Activated CD4-positive, alpha-beta T cell treated with anti-CD3 and anti-CD28 coated beads, Interleukin-2, amount 10 ng/mL, durations not matched to agents 7 days and 5 days (primary cell): ENCODE measurements at regions not wholly inside any gene's neighbourhood (a gene's known extent, or its start where the extent isn't known, plus 50 kb on each side); places are given as distances from the start of the nearest gene placed in this dataset.

Experiments used
- CTCF ChIA-PET: fragments of 350-600 bp; sonication (Branson Sonifier 250); formaldehyde crosslinking; loops from one replicate; lab custom pipeline; 2021; ENCODE audit warnings: antibody characterized with exemption; lab: Charles Lee
- POLR2A ChIA-PET: fragments of 350-600 bp; sonication (Branson Sonifier 250); formaldehyde crosslinking; loops from one replicate; lab custom pipeline; 2021; ENCODE audit warnings: antibody characterized with exemption; lab: Charles Lee
- DNase-seq: peaks from one replicate; pipeline ENCODE4 v3.0.0-alpha.2; 2020
- H3K27ac Mint-ChIP-seq: one replicate; pipeline ENCODE4 v1.8.0; 2021; ENCODE audit warnings: mild to moderate bottlenecking, moderate library complexity, mixed read lengths
- H3K27me3 Mint-ChIP-seq: one replicate; pipeline ENCODE4 v1.8.0; 2021; ENCODE audit warnings: mixed read lengths
- H3K36me3 Mint-ChIP-seq: one replicate; pipeline ENCODE4 v1.8.0; 2021; ENCODE audit warnings: low read depth, mixed read lengths
- H3K4me1 Mint-ChIP-seq: one replicate; pipeline ENCODE4 v1.8.0; 2021; ENCODE audit warnings: mixed read lengths
- H3K4me3 Mint-ChIP-seq: one replicate; pipeline ENCODE4 v1.8.0; 2021; ENCODE audit warnings: mild to moderate bottlenecking, moderate library complexity, mixed read lengths
- H3K9me3 Mint-ChIP-seq: one replicate; pipeline ENCODE4 v1.8.0; 2021; ENCODE audit warnings: mixed read lengths

- H3K4me3 Mint-ChIP-seq: no peak overlapping the region
- H3K36me3 Mint-ChIP-seq: no peaks in the 10 kb centered on the region
- no peaks in the 10 kb centered on the region for H3K9me3 Mint-ChIP-seq
- H3K27ac Mint-ChIP-seq: no peak overlapping the region
- ChIA-PET POLR2A (no interaction called here), CTCF (no interaction called here)
- DNase-seq: no peak
- H3K27me3 Mint-ChIP-seq: peaks cover 39% of the 10 kb centered on the region
- H3K4me1 Mint-ChIP-seq: no peaks in the 10 kb centered on the region
These were observed 165.4 kb upstream of the DPT start for GRCh38 chr1:168894397-168894903.

DNA sequence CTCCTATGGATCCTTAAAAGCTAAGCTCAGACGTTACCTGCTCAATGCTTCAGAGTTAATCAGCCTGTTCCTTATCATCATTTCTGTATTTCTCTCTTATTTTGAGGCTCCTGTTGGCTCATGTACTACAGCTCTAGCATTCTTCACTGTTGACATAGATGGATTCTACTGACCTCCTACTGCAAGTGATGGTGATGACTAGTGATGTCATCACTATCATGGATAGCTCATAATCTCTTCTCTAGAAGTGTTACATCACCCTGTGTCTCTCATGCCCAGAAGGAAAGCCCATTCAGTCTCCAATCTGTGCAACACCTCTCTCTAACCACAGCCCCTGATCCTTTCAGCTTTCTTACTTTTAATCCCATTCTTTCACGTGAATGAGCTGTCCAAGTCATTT lies 168.2 kb upstream of the DPT start:
- Mint-ChIP-seq H3K4me3 (no peak overlapping the region), H3K4me1 (no peaks in the 10 kb centered on the region), H3K36me3 (no peaks in the 10 kb centered on the region), H3K9me3 (no peaks in the 10 kb centered on the region), H3K27me3 (peaks cover 45% of the 10 kb centered on the region), H3K27ac (no peak overlapping the region)
- ChIA-PET POLR2A (no interaction called here), CTCF (no interaction called here)
- no peak for DNase-seq

DNA sequence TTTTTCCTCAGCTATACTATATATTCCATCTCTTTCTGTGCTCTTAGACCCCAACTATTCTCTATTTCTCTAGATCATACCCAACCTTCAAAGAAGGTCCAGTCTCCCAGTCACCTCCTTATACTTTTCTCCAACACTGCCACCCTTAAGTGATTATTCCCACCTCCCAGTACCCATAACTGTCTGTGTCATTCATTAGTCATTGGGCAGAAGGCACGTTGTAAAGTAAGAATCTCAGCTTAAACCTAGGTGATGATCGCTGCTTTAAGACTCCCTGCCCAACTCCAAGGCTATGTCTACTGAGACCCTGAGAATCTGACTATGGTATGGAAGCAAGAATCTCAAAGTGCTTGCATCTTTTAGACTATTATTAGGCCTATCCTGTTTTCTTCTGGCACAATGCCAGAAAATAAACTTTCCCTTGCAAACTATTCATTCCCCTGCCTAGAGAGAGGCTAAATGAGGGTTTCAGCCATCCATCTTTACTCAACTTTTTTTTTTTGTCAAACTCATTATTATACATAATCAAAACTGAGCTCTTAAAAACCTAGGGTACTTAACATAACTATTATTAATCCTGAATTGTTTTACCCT lies 174.3 kb upstream of the DPT start:
- no peaks in the 10 kb centered on the region for H3K36me3 Mint-ChIP-seq
- H3K9me3 Mint-ChIP-seq: no peaks in the 10 kb centered on the region
- no peak for DNase-seq
- H3K27me3 Mint-ChIP-seq: peaks cover 28% of the 10 kb centered on the region
- ChIA-PET POLR2A (no interaction called here), CTCF (no interaction called here)
- no peaks in the 10 kb centered on the region for H3K4me1 Mint-ChIP-seq
- no peak overlapping the region for H3K4me3 Mint-ChIP-seq
- no peak overlapping the region for H3K27ac Mint-ChIP-seq

DNA sequence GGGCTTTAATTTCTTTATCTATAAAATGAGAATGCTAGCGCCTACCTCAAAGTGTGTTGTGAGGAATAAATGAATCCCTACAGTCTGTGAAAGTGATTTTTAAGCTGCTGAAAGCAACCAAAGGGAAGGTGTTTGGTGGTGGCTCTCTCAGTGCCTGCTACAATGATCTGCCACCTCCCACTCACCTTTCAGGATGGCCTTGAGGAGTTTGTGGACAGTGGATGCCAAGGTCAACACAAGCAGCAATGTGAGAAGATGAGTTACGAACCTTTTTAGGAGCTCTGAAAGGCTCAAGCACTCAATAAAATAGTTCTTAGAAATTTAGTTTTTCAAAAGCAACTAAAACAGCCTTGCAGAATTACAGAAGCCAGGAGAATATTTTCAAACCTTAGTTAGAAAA lies 176.6 kb upstream of the DPT start:
- H3K4me3 Mint-ChIP-seq: no peak overlapping the region
- peaks cover 23% of the 10 kb centered on the region for H3K27me3 Mint-ChIP-seq
- H3K36me3 Mint-ChIP-seq: no peaks in the 10 kb centered on the region
- no peaks in the 10 kb centered on the region for H3K4me1 Mint-ChIP-seq
- DNase-seq: no peak
- H3K27ac Mint-ChIP-seq: no peak overlapping the region
- no peaks in the 10 kb centered on the region for H3K9me3 Mint-ChIP-seq
- ChIA-PET POLR2A (no interaction called here), CTCF (no interaction called here)

DNA sequence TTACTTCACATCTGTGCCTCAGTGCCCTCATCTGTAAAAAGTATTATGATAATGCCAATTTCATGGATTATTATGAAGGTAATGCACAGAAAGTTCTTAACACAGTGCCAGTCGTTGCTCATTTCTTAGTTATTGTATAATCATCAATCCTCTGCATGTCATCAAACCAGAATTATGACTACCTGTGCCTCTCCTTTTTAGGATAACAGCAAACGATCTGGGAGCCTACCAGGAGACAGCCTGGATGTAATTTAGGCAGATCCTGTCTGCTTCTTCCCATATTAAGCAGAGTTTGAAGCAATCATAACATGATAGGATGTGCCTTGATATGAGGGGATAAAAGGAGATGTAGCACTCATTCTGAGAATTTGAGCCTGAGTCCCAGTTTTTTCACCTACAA lies 177.4 kb upstream of the DPT start:
- H3K4me1 Mint-ChIP-seq: no peaks in the 10 kb centered on the region
- DNase-seq: no peak
- H3K27me3 Mint-ChIP-seq: peaks cover 16% of the 10 kb centered on the region
- ChIA-PET POLR2A (no interaction called here), CTCF (no interaction called here)
- no peak overlapping the region for H3K27ac Mint-ChIP-seq
- no peaks in the 10 kb centered on the region for H3K36me3 Mint-ChIP-seq
- H3K9me3 Mint-ChIP-seq: no peaks in the 10 kb centered on the region
- no peak overlapping the region for H3K4me3 Mint-ChIP-seq

- Mint-ChIP-seq H3K27ac (no peak overlapping the region), H3K4me3 (no peak overlapping the region), H3K9me3 (no peaks in the 10 kb centered on the region), H3K4me1 (no peaks in the 10 kb centered on the region), H3K27me3 (peaks cover 17% of the 10 kb centered on the region), H3K36me3 (no peaks in the 10 kb centered on the region)
- CTCF ChIA-PET: interaction anchor here (0.6 to 0.7 kb wide), 2 partner anchors 11 to 174 kb away, joined by 4 read pairs; no protein-coding TSS in a partner anchor
- DNase-seq: no peak
- POLR2A ChIA-PET: no interaction called here
These were observed 178.0 kb upstream of the DPT start for GRCh38 chr1:168907053-168907452.

DNA sequence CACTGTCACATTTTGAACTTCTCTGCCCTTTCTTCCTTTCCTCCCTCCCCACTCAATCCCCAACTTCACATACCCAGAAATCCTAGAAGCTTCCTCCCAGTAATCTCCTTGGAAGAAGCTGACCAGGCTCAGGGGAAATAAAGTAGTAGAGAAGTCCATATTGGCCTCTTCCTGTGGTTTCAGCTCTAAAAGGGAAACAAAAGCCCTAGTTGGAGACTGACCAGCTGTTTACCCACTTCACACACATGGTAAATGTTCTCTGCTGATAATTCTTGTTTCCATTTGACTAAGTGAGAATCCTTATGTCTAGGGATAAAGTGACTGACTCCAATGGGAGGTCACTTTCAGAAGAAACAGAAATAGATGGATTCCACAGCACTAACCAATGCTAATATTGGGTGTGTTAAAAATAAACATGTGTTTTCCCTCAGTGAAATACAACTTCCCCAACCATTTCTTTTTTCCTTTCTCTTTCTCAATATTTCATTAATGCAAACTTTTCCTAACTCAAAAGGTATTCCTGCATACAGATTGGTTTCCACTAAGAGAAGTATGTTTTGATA lies 178.9 kb upstream of the DPT start:
- no peak overlapping the region for H3K4me3 Mint-ChIP-seq
- DNase-seq: no peak
- ChIA-PET CTCF (no interaction called here), POLR2A (no interaction called here)
- no peaks in the 10 kb centered on the region for H3K9me3 Mint-ChIP-seq
- peaks cover 18% of the 10 kb centered on the region for H3K27me3 Mint-ChIP-seq
- H3K36me3 Mint-ChIP-seq: no peaks in the 10 kb centered on the region
- no peaks in the 10 kb centered on the region for H3K4me1 Mint-ChIP-seq
- no peak overlapping the region for H3K27ac Mint-ChIP-seq

DNA sequence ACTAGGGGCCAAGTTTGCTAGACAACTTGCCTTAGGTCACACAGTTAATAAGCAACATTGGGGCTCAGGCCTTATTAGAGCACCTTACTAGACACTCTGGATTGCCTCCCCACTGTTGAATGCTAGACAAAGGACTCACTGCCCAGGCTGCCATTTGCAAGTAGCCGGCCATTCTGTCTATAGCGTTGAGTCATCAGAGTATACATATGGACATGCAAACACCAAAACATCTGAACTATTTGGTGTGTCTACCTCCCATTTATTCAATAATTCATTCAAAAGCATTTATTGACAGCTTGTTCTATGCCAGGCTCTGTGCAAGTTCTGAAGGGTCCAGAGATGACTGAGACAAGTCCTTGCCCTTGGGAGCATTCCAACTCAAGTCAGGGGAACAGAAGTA lies 181.4 kb upstream of the DPT start:
- CTCF ChIA-PET: no interaction called here

GRCh38 chr1:168911370-168911769 lies 182.4 kb upstream of the DPT start:
- Mint-ChIP-seq H3K4me3 (no peak overlapping the region), H3K4me1 (no peaks in the 10 kb centered on the region), H3K27ac (no peak overlapping the region), H3K27me3 (peaks cover 16% of the 10 kb centered on the region), H3K9me3 (no peaks in the 10 kb centered on the region), H3K36me3 (no peaks in the 10 kb centered on the region)
- POLR2A ChIA-PET: no interaction called here
- CTCF ChIA-PET: interaction anchor here (0.7 kb wide), 1 partner anchor 11 kb away, joined by 4 read pairs; no protein-coding TSS in a partner anchor
- no peak for DNase-seq

More for the DNA sequence above, 181.4 kb upstream of the DPT start:
- Mint-ChIP-seq H3K4me3 (no peak overlapping the region), H3K36me3 (no peaks in the 10 kb centered on the region), H3K27ac (no peak overlapping the region), H3K27me3 (peaks cover 21% of the 10 kb centered on the region), H3K4me1 (no peaks in the 10 kb centered on the region), H3K9me3 (no peaks in the 10 kb centered on the region)
- DNase-seq: no peak
- POLR2A ChIA-PET: no interaction called here

GRCh38 chr1:168913711-168914463 lies 184.9 kb upstream of the DPT start:
- no peak for DNase-seq
- H3K9me3 Mint-ChIP-seq: no peaks in the 10 kb centered on the region
- H3K36me3 Mint-ChIP-seq: no peaks in the 10 kb centered on the region
- no peak overlapping the region for H3K27ac Mint-ChIP-seq
- CTCF ChIA-PET: no interaction called here
- no peaks in the 10 kb centered on the region for H3K4me1 Mint-ChIP-seq
- H3K4me3 Mint-ChIP-seq: no peak overlapping the region
- POLR2A ChIA-PET: no interaction called here
- peaks cover 10% of the 10 kb centered on the region for H3K27me3 Mint-ChIP-seq

DNA sequence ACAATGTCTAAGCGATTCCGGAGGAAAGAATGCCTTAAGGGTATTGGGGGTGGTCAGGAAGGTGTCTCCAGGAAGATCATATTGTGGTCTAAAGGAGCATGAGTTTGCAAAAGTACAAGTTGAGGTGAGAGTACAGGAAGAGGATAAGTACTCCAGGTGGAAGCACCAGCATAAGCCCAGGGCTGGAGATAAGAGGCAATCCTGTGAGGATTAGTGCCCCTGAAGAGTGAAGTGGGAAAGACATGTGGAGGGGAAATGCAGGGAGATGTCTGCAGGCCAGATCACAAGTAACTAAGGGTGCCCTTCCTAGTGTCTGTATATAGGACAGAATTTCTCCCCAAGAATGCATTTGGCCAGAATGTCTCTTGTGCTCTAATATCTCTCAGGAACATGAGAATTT lies 188.3 kb upstream of the DPT start:
- H3K9me3 Mint-ChIP-seq: no peaks in the 10 kb centered on the region
- H3K27ac Mint-ChIP-seq: no peak overlapping the region
- peaks cover 9% of the 10 kb centered on the region for H3K4me1 Mint-ChIP-seq
- no peaks in the 10 kb centered on the region for H3K36me3 Mint-ChIP-seq
- CTCF ChIA-PET: interaction anchor here (1.0 kb wide), 1 partner anchor 10 kb away, joined by 4 read pairs; no protein-coding TSS in a partner anchor
- no peak for DNase-seq
- no peak overlapping the region for H3K4me3 Mint-ChIP-seq
- H3K27me3 Mint-ChIP-seq: peaks cover 2% of the 10 kb centered on the region
- POLR2A ChIA-PET: no interaction called here

DNA sequence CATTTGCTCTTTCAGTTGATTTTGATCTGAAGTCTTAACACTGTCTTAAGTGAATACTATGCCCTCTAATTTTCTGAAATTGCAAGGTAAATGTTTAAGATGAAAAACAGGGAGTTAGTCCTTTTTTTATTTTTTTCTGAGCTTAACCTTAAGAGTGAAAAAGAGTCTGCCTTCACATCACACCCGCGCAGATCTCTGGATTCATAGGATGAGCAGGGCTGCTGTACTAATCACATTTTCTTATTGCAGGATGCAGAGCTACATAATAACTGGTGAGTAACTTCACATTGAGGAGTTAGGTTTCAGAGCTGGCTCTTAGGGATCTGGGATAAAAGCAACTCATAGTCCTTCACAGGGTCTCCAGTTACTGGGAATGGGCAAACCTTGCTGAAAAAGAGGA lies 188.7 kb upstream of the ATP1B1 start:
- H3K36me3 Mint-ChIP-seq: no peaks in the 10 kb centered on the region
- no peak overlapping the region for H3K4me3 Mint-ChIP-seq
- POLR2A ChIA-PET: no interaction called here
- peaks cover 11% of the 10 kb centered on the region for H3K4me1 Mint-ChIP-seq
- no peak overlapping the region for H3K27ac Mint-ChIP-seq
- no peak for DNase-seq
- no peaks in the 10 kb centered on the region for H3K9me3 Mint-ChIP-seq
- CTCF ChIA-PET: interaction anchor here (1.0 kb wide), 1 partner anchor 11 kb away, joined by 4 read pairs; no protein-coding TSS in a partner anchor
- peaks cover 2% of the 10 kb centered on the region for H3K27me3 Mint-ChIP-seq
